Caco-2 (cell line): ENCODE measurements at regions not wholly inside any gene's neighbourhood (a gene's known extent, or its start where the extent isn't known, plus 50 kb on each side); places are given as distances from the start of the nearest gene placed in this dataset.

Source experiments
- BruUV-seq: library from RNA; stranded (reverse); fragments of 400-500 nt; replicated peaks from 2 replicates; lab custom pipeline; 2021; lab: Mats Ljungman, UMichigan
- CTCF ChIA-PET: fragments of 300-600 bp; sonication (Branson Sonifier 250); formaldehyde crosslinking; loops from one replicate; lab custom pipeline; 2022; ENCODE audit warnings: antibody characterized with exemption; lab: Charles Lee
- POLR2A ChIA-PET: fragments of 300-600 bp; sonication (Branson Sonifier 250); formaldehyde crosslinking; loops from one replicate; lab custom pipeline; 2022; ENCODE audit warnings: antibody characterized with exemption; lab: Charles Lee
- DNase-seq, 2 experiments: peaks; one replicate each; pipeline versions ENCODE4 v3.0.0 to v3.0.0-alpha.2; 2020 to 2022
- H3K27me3 ChIP-seq: replicated peaks from 2 replicates; pipeline ENCODE4 v1.6.0; 2011; ENCODE audit warnings: low read length; ENCODE audit not compliant: control insufficient read depth, insufficient read depth
- H3K36me3 ChIP-seq: 2 replicates; pipeline ENCODE4 v1.5.1; 2011; ENCODE audit warnings: low read length; ENCODE audit not compliant: control insufficient read depth, insufficient read depth
- H3K4me1 ChIP-seq: fragments of 250-450 bp; sonication (Bioruptor Pico); 2 replicates; pipeline ENCODE4 v1.5.1; 2020; ENCODE audit warnings: mild to moderate bottlenecking
- H3K4me3 ChIP-seq: 2 replicates; pipeline ENCODE4 v1.5.1; 2011; ENCODE audit warnings: low read depth, mild to moderate bottlenecking, control low read depth, low read length
- H3K9me3 ChIP-seq: fragments of 250-450 bp; sonication (Bioruptor Pico); 2 replicates; pipeline ENCODE4 v1.5.1; 2020; ENCODE audit warnings: mild to moderate bottlenecking, moderate library complexity
- H3K27ac Mint-ChIP-seq: one replicate; pipeline ENCODE4 v1.8.0; 2022; ENCODE audit warnings: mixed read lengths; ENCODE audit not compliant: unreplicated experiment
- H3K27me3 Mint-ChIP-seq: one replicate; pipeline ENCODE4 v1.8.0; 2022; ENCODE audit warnings: mixed read lengths; ENCODE audit not compliant: insufficient read depth, unreplicated experiment
- H3K36me3 Mint-ChIP-seq: one replicate; pipeline ENCODE4 v1.8.0; 2022; ENCODE audit warnings: mild to moderate bottlenecking, mixed read lengths; ENCODE audit not compliant: insufficient read depth, unreplicated experiment
- H3K4me1 Mint-ChIP-seq: one replicate; pipeline ENCODE4 v1.8.0; 2022; ENCODE audit warnings: low read depth, mixed read lengths; ENCODE audit not compliant: unreplicated experiment
- H3K4me3 Mint-ChIP-seq: one replicate; pipeline ENCODE4 v1.8.0; 2022; ENCODE audit warnings: mild to moderate bottlenecking, moderate library complexity, mixed read lengths; ENCODE audit not compliant: unreplicated experiment
- H3K9me3 Mint-ChIP-seq: one replicate; pipeline ENCODE4 v1.8.0; 2022; ENCODE audit warnings: mixed read lengths; ENCODE audit not compliant: unreplicated experiment
- intact Hi-C: fragments of 100-400 bp; cut with micrococcal nuclease; formaldehyde crosslinking; loops from one replicate; pipeline ENCODE4 v1.10.0; 2022; ENCODE audit not compliant: unreplicated experiment
- TF ChIP-seq, protein P1 (sequence below), 2 experiments: fragments of 200-600 bp in 1 of 2; IDR thresholded peaks; 1 replicate in 1 of 2; 2 replicates in 1 of 2; pipeline versions ENCODE4 v1.5.1 to v1.8.0; 2011 to 2022; ENCODE audit warnings: antibody characterized with exemption in 1 of 2, control low read depth in 1 of 2, inconsistent platforms in 1 of 2, low read depth in 1 of 2, low read length in 1 of 2, mild to moderate bottlenecking in 1 of 2, moderate library complexity in 1 of 2; ENCODE audit not compliant: insufficient read depth in 1 of 2, severe bottlenecking in 1 of 2, unreplicated experiment in 1 of 2

DNA sequence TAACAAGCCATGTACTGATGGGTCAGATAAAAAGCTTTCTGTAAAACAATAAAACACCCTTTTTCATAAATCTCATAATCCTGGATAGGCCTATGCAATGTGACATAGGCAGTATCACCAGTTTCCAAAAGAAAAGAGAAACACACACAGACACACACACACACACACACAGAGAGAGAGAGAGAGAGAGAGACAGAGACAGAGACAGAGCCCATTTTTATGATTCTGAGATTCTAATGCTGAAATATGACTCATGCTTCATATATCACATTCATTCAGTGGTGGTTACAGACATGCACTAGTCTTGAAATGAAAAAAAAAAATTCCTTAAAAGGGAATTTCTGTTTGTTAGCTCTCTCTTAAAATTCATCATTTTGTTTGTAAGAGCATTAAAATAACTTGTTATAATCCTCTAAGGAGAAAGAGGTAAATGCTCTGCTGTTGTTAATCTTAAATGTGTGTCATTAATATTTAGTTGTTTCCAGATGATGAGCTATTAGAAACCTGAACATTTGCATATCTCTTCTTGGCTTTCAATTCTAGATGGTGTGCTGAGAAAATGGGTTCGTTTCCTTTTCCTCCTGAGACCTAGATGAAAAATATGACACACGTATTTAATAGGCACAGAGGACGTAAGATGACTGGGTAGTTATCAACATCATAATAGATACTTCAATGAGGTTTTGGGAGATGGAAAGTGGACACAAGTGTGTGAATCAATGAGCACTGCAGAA, 1598.7 kb upstream of the ACVR2A start:
- Histone ChIP-seq H3K4me3 (no peak overlapping the region), H3K4me1 (no peaks in the 10 kb centered on the region), H3K36me3 (no peaks in the 10 kb centered on the region), H3K9me3 (no peaks in the 10 kb centered on the region), H3K27me3 (no peaks in the 10 kb centered on the region)
- intact Hi-C loops: no loop called here
- Mint-ChIP-seq H3K27ac (no peak overlapping the region), H3K4me3 (no peak overlapping the region), H3K36me3 (no peaks in the 10 kb centered on the region), H3K27me3 (no peaks in the 10 kb centered on the region), H3K4me1 (no peaks in the 10 kb centered on the region), H3K9me3 (no peaks in the 10 kb centered on the region)
- CTCF ChIA-PET: no interaction called here
- DNase-seq: no peak
- POLR2A ChIA-PET: no interaction called here
- TF ChIP-seq, protein P1, sequence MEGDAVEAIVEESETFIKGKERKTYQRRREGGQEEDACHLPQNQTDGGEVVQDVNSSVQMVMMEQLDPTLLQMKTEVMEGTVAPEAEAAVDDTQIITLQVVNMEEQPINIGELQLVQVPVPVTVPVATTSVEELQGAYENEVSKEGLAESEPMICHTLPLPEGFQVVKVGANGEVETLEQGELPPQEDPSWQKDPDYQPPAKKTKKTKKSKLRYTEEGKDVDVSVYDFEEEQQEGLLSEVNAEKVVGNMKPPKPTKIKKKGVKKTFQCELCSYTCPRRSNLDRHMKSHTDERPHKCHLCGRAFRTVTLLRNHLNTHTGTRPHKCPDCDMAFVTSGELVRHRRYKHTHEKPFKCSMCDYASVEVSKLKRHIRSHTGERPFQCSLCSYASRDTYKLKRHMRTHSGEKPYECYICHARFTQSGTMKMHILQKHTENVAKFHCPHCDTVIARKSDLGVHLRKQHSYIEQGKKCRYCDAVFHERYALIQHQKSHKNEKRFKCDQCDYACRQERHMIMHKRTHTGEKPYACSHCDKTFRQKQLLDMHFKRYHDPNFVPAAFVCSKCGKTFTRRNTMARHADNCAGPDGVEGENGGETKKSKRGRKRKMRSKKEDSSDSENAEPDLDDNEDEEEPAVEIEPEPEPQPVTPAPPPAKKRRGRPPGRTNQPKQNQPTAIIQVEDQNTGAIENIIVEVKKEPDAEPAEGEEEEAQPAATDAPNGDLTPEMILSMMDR (IDR thresholded peaks at IDR 0.05; ENCODE audit: insufficient read depth in 1 of 2, low read depth in 1 of 2, low read length in 1 of 2, severe bottlenecking in 1 of 2, unreplicated experiment in 1 of 2): no peak
- no TSS peak for BruUV-seq

DNA sequence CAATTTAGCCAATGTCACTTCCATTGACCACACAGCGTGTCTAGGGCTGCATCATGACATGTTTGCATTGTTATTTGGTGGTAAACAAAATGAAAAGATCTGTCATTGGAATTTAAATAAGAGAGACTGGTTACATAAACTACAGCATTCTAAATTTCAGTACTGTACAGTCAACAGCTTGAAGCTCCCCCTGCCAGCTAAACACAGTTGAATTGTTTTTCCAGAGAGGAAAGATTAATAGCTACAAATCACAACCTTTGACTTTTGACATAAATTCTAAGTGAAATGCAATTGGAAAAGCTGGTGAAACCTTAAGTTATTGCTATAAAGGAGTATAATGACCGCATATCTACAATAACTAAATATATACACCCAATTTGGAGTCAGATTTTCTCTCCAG, 1600.0 kb upstream of the ACVR2A start:
- H3K4me1 Mint-ChIP-seq: no peaks in the 10 kb centered on the region
- DNase-seq: no peak
- BruUV-seq: no TSS peak
- no peak overlapping the region for H3K4me3 Mint-ChIP-seq
- TF ChIP-seq, protein P1 (IDR thresholded peaks at IDR 0.05; ENCODE audit: insufficient read depth in 1 of 2, low read depth in 1 of 2, low read length in 1 of 2, severe bottlenecking in 1 of 2, unreplicated experiment in 1 of 2): no peak
- Histone ChIP-seq H3K9me3 (no peaks in the 10 kb centered on the region), H3K4me3 (no peak overlapping the region), H3K27me3 (no peaks in the 10 kb centered on the region), H3K4me1 (no peaks in the 10 kb centered on the region), H3K36me3 (no peaks in the 10 kb centered on the region)
- no peaks in the 10 kb centered on the region for H3K27me3 Mint-ChIP-seq
- H3K9me3 Mint-ChIP-seq: no peaks in the 10 kb centered on the region
- intact Hi-C loops: no loop called here
- no peaks in the 10 kb centered on the region for H3K36me3 Mint-ChIP-seq
- ChIA-PET CTCF (no interaction called here), POLR2A (no interaction called here)
- no peak overlapping the region for H3K27ac Mint-ChIP-seq

DNA sequence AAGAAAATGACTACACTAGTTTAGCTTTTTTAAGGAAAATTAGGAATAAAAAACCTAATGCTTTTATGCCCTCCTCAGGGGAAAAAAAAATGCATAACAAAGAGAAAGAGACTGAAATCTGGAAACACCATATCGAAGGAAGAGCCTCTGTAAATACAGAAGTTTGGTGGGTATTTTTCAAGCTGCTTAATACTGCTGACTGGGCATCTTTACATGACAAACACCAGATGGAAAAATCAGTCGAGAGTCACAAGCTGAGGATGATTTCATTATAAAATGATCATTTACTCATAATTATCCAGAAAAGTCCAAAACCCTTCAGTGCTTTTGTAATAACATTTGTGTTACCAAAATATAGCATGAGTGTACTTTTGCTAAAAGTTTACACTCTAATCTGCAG, 1600.7 kb upstream of the ACVR2A start:
- Histone ChIP-seq H3K4me3 (no peak overlapping the region), H3K9me3 (no peaks in the 10 kb centered on the region), H3K27me3 (no peaks in the 10 kb centered on the region), H3K36me3 (no peaks in the 10 kb centered on the region), H3K4me1 (no peaks in the 10 kb centered on the region)
- H3K36me3 Mint-ChIP-seq: no peaks in the 10 kb centered on the region
- peaks cover 3% of the 10 kb centered on the region for H3K27me3 Mint-ChIP-seq
- DNase-seq: no peak
- POLR2A ChIA-PET: no interaction called here
- H3K27ac Mint-ChIP-seq: no peak overlapping the region
- CTCF ChIA-PET: no interaction called here
- H3K9me3 Mint-ChIP-seq: no peaks in the 10 kb centered on the region
- no peak overlapping the region for H3K4me3 Mint-ChIP-seq
- TF ChIP-seq, protein P1 (IDR thresholded peaks at IDR 0.05; ENCODE audit: insufficient read depth in 1 of 2, low read depth in 1 of 2, low read length in 1 of 2, severe bottlenecking in 1 of 2, unreplicated experiment in 1 of 2): no peak
- no TSS peak for BruUV-seq
- intact Hi-C loops: no loop called here
- no peaks in the 10 kb centered on the region for H3K4me1 Mint-ChIP-seq
